Spleen (tissue), 7 donors: ENCODE measurements at regions not wholly inside any gene's neighbourhood (a gene's known extent, or its start where the extent isn't known, plus 50 kb on each side); places are given as distances from the start of the nearest gene placed in this dataset.

Experiments used
- CTCF ChIP-seq, 11 experiments: fragments of 200-600 bp in 7 of 11; fragments of 450-650 bp in 4 of 11; sonication (generic) in 4 of 11; IDR thresholded peaks in 8 of 11; conservative IDR thresholded peaks in 3 of 11; 1 replicate in 7 of 11; 2 replicates in 4 of 11; pipeline versions ENCODE4 v1.4.0 to v1.8.0; 2016 to 2021; ENCODE audit warnings: antibody characterized with exemption in 11 of 11, inconsistent platforms in 4 of 11, mild to moderate bottlenecking in 1 of 11
- POLR2AphosphoS5 ChIP-seq, 3 donors: sonication (generic); formaldehyde crosslinking; IDR thresholded peaks; one replicate each; pipeline ENCODE4 v1.5.1; 2017; ENCODE audit warnings: antibody characterized with exemption in 3 of 3
- donor health status: DM: no; HTN: no; CAD: no; lungs with moderate emphysema.
- donor health status: DM: no; HTN: no; CAD: no.
- donor health status: DM: no; HTN: no; CAD: no.

- TF ChIP-seq CTCF (IDR thresholded peaks at IDR 0.05 in 8 of 11, conservative IDR thresholded peaks at IDR 0.05 in 3 of 11) = no peak
- peak; percentile 18 to 35 (median 24) for TF ChIP-seq POLR2AphosphoS5 (IDR thresholded peaks at IDR 0.05)
Observed at GRCh38 chr2:196241175-196241574, 69.8 kb upstream of the STK17B start.
